Putamen (tissue), 1 donor: ENCODE measurements at regions not wholly inside any gene's neighbourhood (a gene's known extent, or its start where the extent isn't known, plus 50 kb on each side); places are given as distances from the start of the nearest gene placed in this dataset.
"Not testable (repeated sequence)": the region's sequence is repeated elsewhere in the genome, so short reads cannot be mapped to it uniquely, and the experiment has no call there.

Experiments used
- DNase-seq: peaks from one replicate; pipeline ENCODE4 v3.0.0-alpha.2; 2016; ENCODE audit warnings: low spot score

GRCh38 chr5:87138091-87138805 lies 129.4 kb upstream of the RASA1 start:
- DNase-seq = no peak

GRCh38 chr5:87139795-87140194 lies 127.9 kb upstream of the RASA1 start:
- no peak for DNase-seq

DNA sequence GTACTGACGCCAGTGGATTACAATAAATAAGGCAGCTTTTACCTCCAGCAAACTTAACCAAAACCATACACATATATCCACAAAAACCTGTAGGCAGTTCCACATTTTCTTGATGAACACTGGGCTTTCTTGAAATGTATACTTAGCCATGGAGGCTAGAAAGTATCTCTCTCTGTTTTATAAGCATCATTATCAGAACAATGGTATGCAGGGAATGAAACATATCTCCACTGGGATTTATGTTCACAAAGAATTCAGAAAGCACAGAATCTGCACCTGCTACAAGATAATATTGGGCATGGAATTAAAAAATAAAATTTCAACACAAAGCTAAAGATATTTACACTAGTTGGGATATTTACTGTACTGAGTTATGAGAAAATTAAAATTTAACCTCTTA lies 126.1 kb upstream of the RASA1 start:
- DNase-seq = no peak

GRCh38 chr5:87145853-87146252 lies 121.8 kb upstream of the RASA1 start:
- not testable (repeated sequence) for DNase-seq

GRCh38 chr5:87147441-87147840 lies 120.2 kb upstream of the RASA1 start:
- no peak for DNase-seq

DNA sequence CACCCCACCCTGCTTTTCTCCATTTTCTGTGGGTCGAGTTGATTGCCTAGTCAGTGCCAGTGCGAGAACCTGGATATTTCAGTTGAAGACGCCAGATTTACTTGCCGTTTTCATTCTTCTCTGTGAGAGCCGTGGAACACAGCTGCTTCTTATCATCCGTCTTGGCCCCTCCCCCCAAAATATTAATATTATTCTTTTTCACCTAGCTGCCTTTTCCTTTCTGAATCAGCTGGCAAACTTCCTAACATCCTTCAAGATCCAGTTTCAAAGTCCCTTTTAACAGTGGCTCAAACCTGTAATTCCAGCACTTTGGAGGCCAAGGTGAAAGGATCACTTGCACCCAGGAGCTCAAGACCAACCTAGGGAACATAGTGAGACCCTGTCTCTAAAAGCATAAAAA lies 117.1 kb upstream of the RASA1 start:
- DNase-seq = no peak

DNA sequence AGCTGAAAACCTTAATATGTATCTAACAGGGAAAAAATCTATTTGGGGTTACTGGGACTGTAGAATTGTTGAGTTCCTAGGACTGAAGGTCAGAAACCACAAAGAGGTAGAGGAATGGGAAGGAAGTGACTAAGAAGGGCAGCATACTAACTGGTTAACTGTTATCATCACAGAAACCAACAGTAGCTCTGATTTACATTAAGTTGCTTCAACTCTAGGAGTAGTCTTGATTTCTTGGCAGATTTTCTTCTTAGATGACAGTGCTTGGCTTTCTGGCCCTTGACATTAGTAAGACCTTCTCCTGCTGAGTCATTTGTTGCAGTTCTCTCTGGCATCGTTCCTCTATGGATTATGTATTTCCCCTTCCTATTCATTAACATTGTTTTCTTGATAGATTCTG lies 116.1 kb upstream of the RASA1 start:
- DNase-seq = no peak

GRCh38 chr5:87152886-87153285 lies 114.8 kb upstream of the RASA1 start:
- DNase-seq = no peak

DNA sequence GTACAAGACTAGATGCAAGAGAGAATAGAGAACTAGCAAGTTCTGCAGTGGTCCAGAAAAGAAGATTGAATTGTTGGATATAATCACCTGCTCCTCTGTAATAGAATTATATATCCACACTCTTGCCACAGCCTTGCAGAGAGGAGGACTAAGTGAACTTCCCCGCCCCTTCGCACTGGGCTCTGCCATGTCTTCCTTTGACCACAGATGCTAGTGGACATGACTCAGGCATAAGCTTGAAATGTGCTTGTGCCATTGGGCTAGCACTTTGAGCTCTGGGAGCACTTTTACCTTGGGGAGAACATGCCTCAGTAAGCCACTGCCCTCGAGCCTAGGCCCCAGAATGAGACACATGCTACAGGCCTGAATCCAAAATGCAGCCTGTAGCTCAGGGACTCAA lies 113.5 kb upstream of the RASA1 start:
- DNase-seq = no peak

GRCh38 chr5:87155106-87155505 lies 112.6 kb upstream of the RASA1 start:
- no peak for DNase-seq

GRCh38 chr5:87156631-87157030 lies 111.1 kb upstream of the RASA1 start:
- DNase-seq = no peak

GRCh38 chr5:87164409-87164808 lies 103.3 kb upstream of the RASA1 start:
- no peak for DNase-seq

DNA sequence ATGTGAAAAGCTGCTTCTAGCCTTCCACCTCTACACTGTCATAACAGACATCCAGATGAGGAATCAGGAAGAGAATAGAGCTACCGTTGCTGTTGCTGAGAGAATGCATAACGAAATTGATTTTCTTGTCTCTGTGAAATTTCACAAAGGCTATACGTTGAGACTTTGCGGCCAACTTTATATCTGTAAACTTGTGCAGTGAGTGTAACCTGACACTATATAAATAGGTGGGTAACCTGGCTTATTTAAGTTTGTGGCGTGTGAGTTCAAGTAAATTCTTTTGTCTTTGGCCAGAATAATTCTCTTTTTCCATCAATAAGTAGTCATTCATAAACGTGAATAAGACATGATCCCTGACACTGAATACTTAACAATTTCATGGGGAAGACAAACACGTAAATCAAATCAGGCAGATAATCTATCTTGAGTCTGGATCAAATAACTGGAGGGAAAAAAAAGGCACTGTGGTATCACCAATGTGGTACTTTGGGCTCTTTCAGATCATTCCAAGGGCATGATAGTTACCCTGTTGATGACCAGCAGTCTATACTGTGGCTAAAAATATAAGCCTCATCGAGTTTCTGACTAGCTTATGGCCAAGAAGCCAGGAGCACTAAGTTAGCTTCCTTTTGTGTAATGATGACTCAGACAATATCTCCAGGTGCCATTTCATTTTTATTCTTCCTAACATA lies 98.2 kb upstream of the RASA1 start:
- no peak for DNase-seq

- no peak for DNase-seq
Observed at GRCh38 chr5:87170799-87171198, 96.9 kb upstream of the RASA1 start.

DNA sequence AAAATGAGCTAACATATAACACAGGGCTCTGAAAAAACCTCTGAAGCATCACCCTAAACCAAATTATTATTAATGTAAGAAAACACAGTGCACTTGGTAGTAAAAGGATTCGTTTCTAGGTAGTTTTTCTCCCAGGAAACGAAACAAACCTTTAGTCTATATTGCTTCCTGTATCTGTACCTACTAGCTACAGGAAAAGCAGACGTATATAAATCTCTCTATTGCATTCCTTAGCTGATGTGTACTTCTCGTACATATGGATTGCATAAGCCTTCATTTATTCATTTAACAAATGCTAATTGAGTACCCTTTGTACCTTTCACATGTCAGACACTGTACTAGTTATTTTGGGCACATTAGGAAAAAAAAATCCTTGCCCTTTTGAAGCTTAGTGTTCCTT lies 85.0 kb upstream of the RASA1 start:
- no peak for DNase-seq

DNA sequence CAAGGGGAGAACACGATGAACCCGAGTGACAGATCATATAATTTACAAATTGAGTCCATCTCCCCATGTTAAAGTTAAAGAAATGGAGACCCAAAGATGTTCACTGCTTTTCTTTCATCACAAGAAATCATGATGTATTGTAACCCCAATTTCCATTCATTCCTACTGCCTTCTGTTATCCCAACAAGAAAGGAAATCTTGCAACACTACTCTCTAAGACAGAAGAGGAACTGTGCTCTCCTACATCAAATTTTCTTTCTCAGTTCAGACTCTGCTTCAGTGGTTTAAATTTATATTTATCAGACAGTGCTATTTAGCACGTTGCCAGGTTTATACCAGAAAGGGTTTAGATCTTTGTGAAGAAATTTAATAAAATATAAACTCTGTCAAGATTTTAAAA lies 83.8 kb upstream of the RASA1 start:
- DNase-seq = no peak

GRCh38 chr5:87184605-87185004 lies 83.1 kb upstream of the RASA1 start:
- no peak for DNase-seq

- DNase-seq = no peak
Observed at GRCh38 chr5:87185838-87186237, 81.8 kb upstream of the RASA1 start.

DNA sequence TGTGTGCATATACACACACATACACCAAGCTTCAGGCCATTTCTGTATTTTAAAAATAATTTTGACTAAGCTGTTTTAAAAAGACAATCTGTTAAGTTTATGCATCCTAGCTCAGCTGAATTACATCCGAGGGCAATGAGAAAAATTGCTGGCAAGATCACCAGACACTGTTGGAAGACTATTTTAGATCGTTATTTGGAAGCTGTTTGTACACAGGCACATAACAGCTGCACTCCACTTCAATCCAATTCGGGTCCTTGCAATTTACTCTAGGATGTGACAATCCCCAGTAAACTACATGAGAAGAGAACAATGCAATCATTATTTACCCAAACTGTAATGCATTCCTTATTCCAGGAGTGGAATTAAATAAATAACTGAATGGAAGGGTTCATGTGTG lies 79.3 kb upstream of the RASA1 start:
- peak; percentile 1 for DNase-seq

- DNase-seq = no peak
Observed at GRCh38 chr5:87190041-87190440, 77.6 kb upstream of the RASA1 start.

GRCh38 chr5:87190687-87191086 lies 77.0 kb upstream of the RASA1 start:
- DNase-seq = no peak

GRCh38 chr5:87191645-87192044 lies 76.0 kb upstream of the RASA1 start:
- DNase-seq = no peak

DNA sequence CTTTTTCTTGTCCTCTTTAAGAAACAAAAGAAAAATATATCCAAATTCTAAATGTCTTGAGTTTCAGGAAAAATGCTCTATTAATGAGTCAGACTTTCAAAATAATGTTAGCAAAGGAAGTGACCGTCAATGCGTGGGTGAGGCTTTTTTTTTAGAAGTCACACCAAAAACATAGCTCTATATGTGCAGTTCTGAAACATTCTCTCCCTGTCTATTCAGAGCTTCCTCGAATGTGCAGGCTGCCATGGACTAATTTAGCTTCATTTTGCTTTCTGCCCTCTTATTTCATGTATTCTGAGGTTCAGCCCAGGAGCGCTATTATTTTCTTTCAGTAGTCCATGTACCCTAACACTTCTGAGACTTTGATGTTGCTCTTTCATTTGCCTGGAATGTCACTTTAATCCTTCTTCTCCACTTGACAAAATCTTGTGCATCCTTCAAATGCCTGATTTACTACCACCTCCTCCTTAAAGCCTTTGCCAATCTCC lies 72.5 kb upstream of the RASA1 start:
- DNase-seq = no peak

- DNase-seq = no peak
Observed at GRCh38 chr5:87195616-87196015, 72.1 kb upstream of the RASA1 start.
